CD4-positive, alpha-beta T cell treated with Interferon alpha-2 for 1 hour (primary cell): ENCODE measurements at regions not wholly inside any gene's neighbourhood (a gene's known extent, or its start where the extent isn't known, plus 50 kb on each side); places are given as distances from the start of the nearest gene placed in this dataset.

ENCODE experiments used
- DNase-seq, 2 donors: peaks; one replicate each; pipeline ENCODE4 v3.0.0-alpha.2; 2020 to 2022

- no peak for DNase-seq
Observed at GRCh38 chr4:115883231-115883630, 769.8 kb upstream of the NDST4 start.

- no peak for DNase-seq
Observed at GRCh38 chr4:115873048-115873447, 759.6 kb upstream of the NDST4 start.

- DNase-seq: no peak
Observed at GRCh38 chr4:115871596-115871995, 758.2 kb upstream of the NDST4 start.

- no peak for DNase-seq
Observed at GRCh38 chr4:115866364-115866896, 753.0 kb upstream of the NDST4 start.

- DNase-seq: no peak
Observed at GRCh38 chr4:115865736-115866135, 752.3 kb upstream of the NDST4 start.

GRCh38 chr4:115852767-115853091, 739.3 kb upstream of the NDST4 start:
- DNase-seq: no peak

- DNase-seq: peak in 1 of 2 donors; percentile 11
Observed at GRCh38 chr4:115851918-115852766, 738.7 kb upstream of the NDST4 start.

GRCh38 chr4:115850799-115851509, 737.5 kb upstream of the NDST4 start:
- no peak for DNase-seq

- DNase-seq: no peak
Observed at GRCh38 chr4:115844180-115844579, 730.8 kb upstream of the NDST4 start.

GRCh38 chr4:115841871-115842270, 728.5 kb upstream of the NDST4 start:
- DNase-seq: no peak

GRCh38 chr4:115834441-115834840, 721.0 kb upstream of the NDST4 start:
- no peak for DNase-seq

- no peak for DNase-seq
Observed at GRCh38 chr4:115824630-115825029, 711.2 kb upstream of the NDST4 start.

- no peak for DNase-seq
Observed at GRCh38 chr4:115803825-115804224, 690.4 kb upstream of the NDST4 start.

- DNase-seq: no peak
Observed at GRCh38 chr4:115790812-115791211, 677.4 kb upstream of the NDST4 start.

- DNase-seq: no peak
Observed at GRCh38 chr4:115781528-115782146, 668.2 kb upstream of the NDST4 start.

GRCh38 chr4:115780835-115781234, 667.4 kb upstream of the NDST4 start:
- DNase-seq: no peak

GRCh38 chr4:115780268-115780667, 666.8 kb upstream of the NDST4 start:
- DNase-seq: no peak

- DNase-seq: no peak
Observed at GRCh38 chr4:115770046-115770543, 656.7 kb upstream of the NDST4 start.

- no peak for DNase-seq
Observed at GRCh38 chr4:115769396-115769795, 656.0 kb upstream of the NDST4 start.

GRCh38 chr4:115763051-115763450, 649.6 kb upstream of the NDST4 start:
- no peak for DNase-seq

GRCh38 chr4:115759231-115759630, 645.8 kb upstream of the NDST4 start:
- no peak for DNase-seq

- DNase-seq: no peak
Observed at GRCh38 chr4:115749404-115749803, 636.0 kb upstream of the NDST4 start.

GRCh38 chr4:115740806-115741205, 627.4 kb upstream of the NDST4 start:
- DNase-seq: no peak
